Germinal center (tissue), 1 donor: ENCODE measurements at regions not wholly inside any gene's neighbourhood (a gene's known extent, or its start where the extent isn't known, plus 50 kb on each side); places are given as distances from the start of the nearest gene placed in this dataset.

Experiments used
- DNase-seq: peaks from one replicate; pipeline ENCODE4 v3.0.0; 2012; ENCODE audit warnings: mixed read lengths, low spot score

DNA sequence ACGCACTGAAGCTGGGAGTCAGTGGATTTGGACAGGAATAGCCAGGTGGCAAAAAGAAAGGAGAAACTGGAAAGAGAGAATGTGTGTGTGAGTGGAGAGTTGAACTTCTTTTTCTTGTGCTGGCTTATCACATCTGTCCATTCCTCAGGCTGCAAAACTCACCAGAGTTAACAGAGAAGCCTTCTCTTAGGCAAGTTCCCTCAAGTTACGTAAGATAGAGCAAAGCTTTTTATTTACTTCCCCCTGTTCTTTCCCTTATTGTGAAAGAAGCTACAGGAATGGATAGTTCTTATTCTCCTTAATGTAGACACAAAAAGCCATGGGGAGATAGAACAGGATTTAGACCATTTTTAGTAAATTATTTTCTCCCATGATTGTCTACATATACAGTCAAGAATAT lies 188.6 kb downstream of the BMP2 start:
- no peak for DNase-seq

DNA sequence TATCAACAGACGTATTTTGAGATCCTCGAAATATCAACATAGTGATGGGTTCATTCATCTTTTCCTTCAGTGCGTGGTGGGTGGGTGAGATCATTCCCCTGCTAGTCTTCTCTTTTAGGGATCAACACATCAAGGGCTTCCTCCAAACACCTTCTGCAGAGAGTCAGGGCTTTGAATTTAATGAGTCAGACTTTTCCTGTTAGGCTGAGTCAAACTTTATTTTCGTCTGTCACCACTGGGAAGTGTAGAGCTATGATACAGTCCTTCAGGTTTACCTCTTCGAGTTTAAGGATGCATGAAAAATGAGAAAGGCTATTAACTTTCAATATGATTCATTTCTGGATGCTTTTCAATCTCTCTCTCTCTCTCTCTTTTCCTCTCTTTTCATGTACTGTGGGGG lies 189.1 kb downstream of the BMP2 start:
- no peak for DNase-seq

DNA sequence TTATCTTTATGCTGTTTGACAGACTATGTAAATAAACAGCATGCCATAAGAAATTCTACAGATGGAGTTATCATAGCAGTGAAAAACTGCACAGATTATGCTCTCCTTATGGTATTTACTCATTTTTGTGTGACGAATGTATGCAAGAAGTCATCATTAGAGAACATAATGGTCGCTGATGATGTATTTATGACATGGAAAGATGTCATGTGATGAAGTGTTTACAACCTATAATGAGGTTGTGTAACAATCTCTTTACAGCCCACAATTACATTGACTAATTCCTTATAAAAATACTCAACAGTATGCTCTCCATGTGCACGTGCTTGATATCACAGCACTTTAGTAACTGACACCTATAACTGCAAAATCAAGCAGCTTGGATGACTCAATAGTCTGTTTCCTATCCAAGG lies 192.4 kb downstream of the BMP2 start:
- DNase-seq, result no peak

DNA sequence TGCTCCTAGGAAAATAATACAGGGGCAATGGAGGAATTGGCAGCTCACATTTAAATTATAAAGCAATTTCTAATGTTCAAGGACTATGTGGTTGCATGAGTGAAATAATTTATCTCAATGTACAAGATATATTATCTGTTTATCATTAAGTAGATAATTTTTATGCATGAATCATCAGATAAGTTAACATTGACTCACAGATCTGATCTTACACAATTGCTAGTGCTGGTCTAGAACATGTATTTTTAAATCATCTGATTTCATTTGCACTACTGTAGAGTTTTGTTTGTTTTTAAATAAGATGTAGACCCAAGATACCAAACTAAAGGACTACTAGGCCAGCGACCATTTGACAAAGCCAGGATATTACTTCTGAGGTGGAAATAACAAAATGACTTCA lies 199.2 kb downstream of the BMP2 start:
- no peak for DNase-seq

DNA sequence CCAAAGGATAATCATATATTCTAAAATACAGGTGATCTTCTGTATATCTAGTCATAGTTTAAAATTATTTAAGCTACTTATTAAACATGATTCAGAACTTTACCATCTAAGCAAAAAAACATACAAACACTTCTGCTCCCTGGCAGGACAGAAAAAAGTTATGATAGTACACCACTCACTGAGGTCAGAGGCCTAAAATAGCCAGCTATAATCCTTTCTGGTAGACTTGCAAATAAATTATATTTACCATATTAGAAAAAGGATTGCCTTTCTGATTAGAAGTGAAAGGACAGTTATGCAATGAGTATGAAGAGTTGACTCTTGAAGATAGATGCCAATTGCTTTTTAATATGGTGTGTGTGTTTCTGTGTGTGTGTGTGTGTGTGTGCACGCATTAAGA lies 207.4 kb downstream of the BMP2 start:
- no peak for DNase-seq

DNA sequence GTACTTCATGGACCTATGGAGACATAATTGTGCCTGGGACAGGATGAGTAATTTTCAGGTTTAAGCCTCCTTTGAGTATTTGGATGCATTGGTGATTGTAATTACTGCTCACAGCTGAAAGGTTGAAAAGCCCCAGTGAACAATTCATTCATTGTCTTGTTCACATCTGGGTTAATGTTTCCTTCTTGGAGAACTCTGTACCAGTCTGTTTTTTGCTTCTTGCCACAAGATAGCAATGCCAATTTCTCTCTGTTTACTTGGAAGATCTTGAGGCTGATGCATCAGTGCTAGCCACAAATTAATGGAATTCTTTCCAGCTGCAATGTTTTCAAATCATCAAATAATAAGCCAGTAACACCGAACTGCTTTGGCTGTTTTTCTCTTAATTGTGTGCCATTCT lies 207.8 kb downstream of the BMP2 start:
- no peak for DNase-seq

DNA sequence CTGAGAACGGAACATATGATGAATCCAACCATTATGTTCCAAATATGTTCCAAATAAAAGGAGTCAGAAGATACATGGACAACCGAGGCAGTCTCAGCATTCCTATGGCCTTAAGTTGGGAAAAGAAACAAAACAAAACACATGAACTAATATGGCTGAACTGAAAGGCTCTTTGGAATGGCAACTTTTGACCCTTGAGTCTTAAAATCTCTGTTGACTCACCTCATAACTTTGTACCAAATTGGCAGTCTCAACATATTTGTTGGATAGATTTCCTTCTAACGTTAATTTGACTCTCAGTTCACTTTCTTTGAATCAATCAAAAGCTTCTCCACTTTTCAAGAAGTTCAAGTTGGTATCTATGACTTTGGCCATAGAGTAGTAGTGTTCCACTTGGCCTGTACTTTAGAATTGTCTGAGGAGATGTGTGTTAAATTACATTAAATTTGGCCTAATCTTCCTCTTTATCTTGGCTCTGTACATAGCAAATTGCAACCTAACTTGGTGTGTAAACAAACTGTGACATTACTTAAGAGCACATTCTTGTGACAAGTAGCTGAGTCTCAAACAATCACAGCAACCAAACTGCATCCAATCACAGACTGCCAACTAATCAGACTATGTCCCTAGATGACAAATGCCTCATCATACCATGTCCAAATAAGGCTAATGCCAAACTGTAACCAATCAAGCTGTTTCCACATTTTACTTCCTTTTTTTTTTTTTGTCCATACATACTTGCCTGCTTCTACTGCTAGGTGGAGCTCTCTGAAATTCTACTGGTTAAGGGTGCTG lies 208.8 kb downstream of the BMP2 start:
- no peak for DNase-seq

DNA sequence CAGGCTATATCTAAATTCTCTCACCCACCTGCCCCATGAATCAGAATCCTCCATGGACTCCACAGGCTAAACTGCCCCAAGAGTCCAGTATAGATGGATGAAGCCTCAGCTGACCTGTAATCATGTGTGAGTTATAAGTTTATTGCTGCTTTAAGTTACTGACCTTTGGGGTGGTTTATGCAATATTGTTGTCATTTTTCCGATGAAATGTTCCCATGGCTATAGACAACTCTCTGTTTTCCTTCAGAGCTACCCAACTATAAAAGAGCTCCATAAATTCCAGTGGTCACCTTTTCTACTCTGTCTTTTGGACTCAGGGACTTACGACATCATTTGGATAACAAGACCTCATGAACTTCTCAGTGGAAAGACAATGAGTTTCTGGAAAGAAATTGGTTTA lies 212.1 kb downstream of the BMP2 start:
- DNase-seq, result no peak

DNA sequence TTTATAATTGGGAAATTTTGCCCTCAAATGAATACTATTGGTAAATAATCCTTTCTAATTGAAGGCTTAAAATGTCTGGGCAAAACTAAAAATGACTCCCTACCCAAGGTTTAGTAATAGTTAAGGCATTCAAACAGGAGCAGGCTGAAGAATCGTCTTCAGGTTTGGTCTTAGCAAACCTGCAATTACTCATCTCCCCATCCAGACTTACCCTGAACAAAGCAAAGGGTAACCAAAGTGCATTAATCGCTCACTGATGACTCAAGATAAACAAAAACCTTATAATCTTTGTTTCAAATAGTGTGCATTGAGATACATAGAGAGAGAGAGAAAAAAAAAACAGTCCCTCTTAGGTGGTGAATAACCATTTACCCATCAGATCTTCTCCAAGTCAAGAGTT lies 225.5 kb downstream of the BMP2 start:
- DNase-seq, result no peak

DNA sequence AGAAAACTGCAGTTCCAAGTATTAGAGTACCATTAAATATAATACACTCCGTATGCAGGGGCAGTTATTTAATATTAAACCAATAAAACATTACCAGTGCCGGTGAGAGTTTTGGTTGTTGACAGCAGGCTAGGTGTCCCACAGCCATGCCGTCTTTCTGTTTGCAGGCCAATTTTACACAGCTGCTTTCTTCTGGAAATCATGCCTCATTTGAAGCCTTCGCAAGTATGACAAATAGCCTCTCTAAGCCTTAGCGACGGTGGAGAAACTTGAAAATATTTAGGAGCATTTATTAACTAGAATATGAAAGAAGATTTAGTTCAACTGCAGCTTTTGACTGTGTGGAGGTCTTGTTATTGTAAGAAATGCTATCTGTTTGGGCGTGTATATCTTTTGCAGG lies 226.0 kb downstream of the BMP2 start:
- DNase-seq, result no peak

DNA sequence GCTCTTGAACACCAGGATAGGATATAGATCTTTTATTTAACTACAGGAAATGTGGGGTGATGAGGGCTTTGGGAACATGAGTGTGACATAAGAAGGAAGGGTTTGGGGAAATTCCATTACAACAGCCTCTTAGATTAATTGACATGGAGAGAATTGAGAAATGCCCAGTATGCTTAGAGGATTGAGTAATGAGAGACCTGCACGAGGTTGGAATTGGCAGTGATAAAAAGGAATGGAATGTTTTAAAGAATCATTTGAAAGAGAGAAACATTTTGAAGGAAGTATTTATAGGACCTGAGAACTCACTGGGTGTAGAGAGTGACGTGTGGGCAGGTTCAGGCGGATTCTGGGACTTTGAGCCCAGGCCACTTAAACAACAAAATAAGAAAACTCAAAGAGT lies 227.0 kb downstream of the BMP2 start:
- DNase-seq, result no peak

DNA sequence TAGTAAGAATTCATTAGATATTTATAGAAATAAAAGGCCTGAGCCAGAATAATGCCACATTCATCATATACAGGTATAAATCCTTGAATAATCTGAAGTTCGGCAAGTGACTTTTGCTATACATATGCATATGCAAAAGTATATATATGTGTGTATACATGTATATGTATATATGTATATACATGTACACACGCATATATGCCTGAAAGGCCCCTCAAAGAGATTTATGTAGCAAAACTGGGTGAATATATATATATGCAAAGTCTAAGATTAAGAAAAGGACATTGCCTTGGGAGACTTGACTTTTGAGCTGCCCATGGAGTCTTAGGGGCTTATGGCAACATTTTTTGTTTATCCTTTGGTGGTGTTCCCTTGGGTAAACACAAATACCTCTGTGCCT lies 231.4 kb downstream of the BMP2 start:
- no peak for DNase-seq

DNA sequence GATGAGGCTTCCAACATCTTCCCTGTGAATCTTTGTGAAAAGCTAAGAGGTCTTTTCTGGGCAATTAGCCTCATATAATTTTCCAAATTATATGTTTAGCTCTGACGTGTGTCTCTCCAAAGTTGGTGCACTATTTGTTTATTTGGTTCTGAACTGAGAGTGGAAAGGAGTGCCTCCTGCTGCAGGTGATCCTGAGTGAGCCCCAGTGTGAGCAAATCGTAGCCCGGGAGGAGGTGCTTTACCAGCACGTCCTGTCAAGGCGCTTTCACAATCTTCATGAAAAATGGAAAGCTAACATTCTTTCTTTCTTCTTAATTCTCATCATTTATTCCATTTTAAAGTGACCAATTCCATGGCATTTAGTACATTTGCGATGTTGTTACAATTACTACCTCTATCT lies 231.9 kb downstream of the BMP2 start:
- no peak for DNase-seq

DNA sequence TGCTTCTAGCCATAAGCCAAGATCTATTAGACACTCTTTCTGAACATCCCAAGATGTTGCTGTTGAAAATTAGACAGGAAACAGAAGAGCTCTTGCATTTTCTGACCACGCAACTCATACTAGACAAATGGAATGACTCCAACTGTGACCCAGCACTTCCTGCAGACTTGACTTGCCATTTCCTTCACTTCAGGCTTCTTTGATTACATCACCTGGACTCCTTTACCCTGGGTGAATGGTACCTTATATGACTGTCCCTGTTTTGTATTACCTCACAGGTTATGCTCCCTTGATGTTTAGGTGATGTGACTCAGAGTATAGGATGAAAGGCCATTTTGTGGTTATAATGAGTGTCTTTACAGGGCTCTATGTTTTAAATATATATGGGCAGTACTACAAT lies 236.1 kb downstream of the BMP2 start:
- DNase-seq, result no peak

DNA sequence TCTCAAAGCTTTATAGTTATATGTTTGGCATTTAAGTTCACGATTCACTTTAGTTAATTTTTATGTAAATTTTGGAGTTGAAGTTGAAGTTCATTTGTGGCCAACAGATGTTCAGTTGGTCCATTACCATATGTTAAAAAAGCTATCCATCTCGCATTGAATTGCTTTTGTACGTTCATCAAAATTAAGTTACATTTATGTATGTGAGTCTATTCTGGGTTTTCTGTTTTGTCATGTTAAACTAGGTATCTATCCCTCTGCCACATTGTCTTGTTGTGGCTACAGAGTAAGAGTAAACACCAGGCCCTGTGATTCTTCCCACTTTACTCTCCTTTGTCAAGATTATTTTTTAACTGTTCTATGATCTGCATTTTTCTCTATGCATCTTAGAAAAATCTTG lies 237.3 kb downstream of the BMP2 start:
- no peak for DNase-seq

DNA sequence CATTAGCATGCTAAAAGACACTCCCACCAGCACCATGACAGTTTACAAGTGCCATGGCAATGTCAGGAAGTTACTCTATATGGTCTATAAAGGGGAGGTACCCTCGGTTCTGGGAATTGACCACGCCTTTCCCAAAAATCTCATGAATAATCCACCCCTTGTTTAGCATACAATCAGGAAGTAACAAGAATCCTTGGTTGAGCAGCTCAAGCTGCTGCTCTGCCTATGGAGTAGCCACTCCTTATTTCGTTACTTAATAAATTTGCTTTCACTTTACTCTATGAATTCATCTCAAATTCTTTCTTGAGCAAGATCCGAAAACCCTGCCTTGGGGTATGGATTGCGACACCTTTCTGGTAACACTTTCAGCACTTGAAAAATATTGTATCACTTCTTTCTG lies 243.0 kb downstream of the BMP2 start:
- DNase-seq, result no peak

DNA sequence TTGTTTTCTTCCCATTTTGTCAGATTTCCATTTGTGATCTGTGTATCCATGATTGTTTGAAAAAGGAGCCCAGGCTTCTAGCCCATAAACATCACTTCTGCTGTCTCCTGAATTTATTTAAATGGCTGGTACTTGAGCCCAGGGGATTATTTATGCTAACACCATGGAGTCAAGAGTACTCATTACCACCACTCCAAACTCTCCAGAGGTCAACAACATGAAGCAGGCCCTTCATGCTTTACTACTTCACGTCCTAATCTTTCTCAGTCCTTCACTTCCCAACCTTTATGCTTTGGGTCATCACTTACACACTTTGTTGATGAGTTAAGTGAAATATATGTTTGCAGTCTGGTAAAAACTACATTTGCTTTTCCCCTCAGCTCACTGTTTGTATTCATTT lies 247.8 kb downstream of the BMP2 start:
- no peak for DNase-seq

DNA sequence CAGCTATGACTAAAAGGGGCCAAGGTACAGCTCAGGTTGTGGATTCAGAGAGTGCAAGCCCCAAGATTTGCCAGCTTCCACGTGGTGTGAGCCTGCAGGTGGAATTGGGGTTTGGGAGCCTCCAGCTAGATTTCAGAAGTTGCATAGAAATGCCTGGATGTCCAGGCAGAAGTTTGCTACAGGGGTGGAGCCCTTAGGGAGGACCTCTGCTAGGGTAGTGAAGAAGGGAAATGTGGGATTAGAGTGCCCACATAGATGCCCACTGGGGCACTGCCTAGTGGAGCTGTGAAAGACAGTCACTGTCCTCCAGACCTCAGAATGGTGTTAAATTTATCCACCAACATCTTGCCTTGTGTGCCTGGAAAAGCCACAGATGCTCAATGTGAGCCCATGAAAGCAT lies 255.1 kb downstream of the BMP2 start:
- no peak for DNase-seq

DNA sequence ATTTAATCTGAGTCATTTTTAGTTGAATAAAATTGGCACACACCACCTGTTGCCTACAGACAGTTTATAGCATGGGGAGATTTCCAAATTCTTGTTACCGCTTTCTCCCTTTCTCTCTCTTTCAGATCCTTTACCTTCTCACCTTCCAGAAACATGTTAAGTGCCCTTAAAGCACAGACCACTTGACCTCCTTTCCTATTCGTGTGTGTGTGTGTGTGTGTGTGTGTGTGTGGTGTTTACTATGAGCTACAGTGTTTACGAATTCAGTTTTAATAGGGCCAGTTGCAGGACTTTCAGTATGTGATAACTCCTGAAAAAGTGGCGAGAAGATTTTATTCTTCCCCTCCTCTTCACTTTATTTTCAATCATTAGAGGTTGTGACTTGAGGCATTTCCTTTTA lies 258.1 kb downstream of the BMP2 start:
- no peak for DNase-seq

DNA sequence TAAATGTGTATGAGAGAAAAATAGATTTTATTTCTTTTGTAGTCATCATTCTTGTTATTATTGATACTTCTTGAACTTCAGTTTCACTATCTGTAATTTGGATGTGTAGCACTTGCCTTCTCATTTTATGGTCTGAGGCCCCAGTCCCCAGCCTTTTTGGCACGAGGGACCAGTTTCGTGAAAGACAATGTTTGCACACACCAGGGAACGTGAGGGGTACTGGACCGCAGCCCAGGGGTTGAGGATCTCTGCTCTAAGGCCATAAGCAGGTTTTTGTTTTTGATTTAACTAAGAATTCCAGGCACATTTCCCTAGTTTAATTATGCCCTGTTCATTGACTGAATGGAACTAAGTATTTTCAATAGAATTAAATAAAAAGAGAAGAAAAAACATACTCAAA lies 261.5 kb downstream of the BMP2 start:
- no peak for DNase-seq

DNA sequence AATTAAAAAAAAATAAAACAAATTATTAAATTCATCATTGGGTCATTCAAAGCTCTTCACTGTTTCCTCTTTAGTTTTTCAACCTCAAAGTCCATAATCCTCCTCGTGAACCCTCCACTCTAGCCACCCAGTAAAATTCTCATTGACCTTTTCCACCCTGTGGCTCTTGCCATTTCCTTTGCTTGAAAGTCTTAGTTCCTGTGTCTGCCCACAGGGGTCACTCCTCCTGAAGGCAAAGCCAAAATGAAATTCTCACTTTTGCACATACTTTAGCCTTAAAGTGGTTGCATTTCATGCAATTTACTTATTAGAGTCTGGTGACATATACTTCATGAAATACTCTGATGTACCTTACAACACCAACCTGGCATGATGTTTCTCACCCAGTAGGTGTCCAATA lies 263.7 kb downstream of the BMP2 start:
- no peak for DNase-seq

DNA sequence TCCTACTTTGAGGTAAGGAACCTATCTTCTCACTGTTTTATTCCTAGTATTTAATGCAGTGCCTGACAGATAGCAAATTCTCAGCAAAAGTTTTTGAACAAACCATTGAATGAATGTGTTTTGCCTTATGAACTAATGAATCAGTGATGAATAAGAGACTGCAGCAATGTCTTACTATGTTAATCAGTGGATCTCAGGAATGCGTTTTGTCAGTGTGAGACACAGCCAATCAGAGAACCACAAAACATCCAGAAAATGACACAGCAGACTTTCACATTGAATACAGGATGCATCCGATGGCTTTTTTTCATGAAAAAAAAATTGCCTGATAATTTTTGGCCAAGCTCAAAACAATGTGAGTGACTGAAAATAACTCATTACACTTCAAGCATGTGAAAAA lies 270.5 kb downstream of the BMP2 start:
- no peak for DNase-seq

DNA sequence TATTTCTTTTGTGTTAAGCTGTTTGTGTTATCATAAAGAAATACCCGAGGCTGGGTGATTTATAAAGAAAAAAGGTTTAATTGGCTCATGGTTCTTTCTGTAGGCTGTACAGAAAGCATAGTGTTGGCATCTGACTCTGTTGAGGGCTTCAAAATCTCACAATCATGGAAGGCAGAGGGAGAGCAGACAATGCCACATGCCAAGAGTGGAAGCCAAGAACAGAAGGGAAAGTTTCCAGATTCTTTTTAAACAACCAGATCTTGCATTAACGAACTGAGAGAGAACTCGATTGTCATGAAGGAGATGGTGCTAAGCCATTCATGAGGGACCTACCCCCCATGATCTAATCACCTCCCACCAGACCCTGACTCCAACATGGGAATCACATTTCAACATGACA lies 290.1 kb downstream of the BMP2 start:
- no peak for DNase-seq

DNA sequence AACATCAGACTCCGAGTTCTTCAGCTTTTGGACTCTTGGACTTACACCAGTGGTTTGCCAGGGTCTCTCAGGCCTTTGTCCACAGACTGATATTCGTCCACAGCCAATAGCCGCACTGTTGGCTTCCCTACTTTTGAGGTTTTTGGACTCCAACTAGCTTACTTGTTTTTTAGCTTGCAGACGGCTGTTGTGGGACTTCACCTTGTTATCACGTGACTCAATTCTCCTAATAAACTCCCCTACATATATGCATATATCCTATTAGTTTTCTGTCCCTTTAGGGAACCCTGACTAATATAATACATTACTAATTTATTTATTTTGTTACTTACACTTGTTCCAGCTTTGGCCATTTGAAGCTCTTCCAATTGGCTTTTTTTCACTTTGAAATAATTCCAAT lies 311.3 kb downstream of the BMP2 start:
- no peak for DNase-seq

DNA sequence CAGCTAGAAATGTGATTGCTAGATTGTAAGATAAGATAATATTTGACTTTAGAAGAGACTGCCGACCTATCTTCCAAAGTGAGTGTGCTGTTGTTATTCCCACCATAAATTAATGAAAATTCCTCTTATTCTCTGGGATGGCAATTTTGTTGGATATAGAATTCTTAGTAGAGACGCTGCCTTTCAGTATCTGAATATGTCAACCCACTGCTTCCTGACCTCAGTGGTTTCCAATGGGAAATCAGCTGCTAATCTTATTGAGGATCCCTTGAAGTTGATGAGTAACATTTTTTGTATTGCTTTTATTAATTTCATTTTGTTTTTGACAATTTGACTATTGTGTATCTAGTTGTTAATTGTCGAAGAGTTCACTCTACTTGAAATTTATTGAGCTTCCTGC lies 313.0 kb downstream of the BMP2 start:
- DNase-seq, result no peak
